ENCODE measurements at regions not wholly inside any gene's neighbourhood (a gene's known extent, or its start where the extent isn't known, plus 50 kb on each side); places are given as distances from the start of the nearest gene placed in this dataset.
"Not testable (repeated sequence)": the region's sequence is repeated elsewhere in the genome, so short reads cannot be mapped to it uniquely, and the experiment has no call there.

GRCh38 chr2:89833116-89833779, 1141.8 kb downstream of the RPIA start:
- DNase-seq = no peak
- Histone ChIP-seq H3K27ac (no peak overlapping the region), H3K4me3 (no peak overlapping the region), H3K27me3 (no peaks in the 10 kb centered on the region), H3K9me3 (peaks cover 0 to 45% (median 0%) of the 10 kb centered on the region in 3 donors), H3K4me1 (no peaks in the 10 kb centered on the region), H3K36me3 (replicated peaks in 1 of 2; ENCODE audit: insufficient read depth in 1 of 2, low read depth in 2 of 2) (no peaks in the 10 kb centered on the region)
- peak; percentile 62 for ATAC-seq
- 50 to 61% methylated on average over 12 of the region's 12 CpGs for WGBS, 2 donors
- TF ChIP-seq, protein P1, sequence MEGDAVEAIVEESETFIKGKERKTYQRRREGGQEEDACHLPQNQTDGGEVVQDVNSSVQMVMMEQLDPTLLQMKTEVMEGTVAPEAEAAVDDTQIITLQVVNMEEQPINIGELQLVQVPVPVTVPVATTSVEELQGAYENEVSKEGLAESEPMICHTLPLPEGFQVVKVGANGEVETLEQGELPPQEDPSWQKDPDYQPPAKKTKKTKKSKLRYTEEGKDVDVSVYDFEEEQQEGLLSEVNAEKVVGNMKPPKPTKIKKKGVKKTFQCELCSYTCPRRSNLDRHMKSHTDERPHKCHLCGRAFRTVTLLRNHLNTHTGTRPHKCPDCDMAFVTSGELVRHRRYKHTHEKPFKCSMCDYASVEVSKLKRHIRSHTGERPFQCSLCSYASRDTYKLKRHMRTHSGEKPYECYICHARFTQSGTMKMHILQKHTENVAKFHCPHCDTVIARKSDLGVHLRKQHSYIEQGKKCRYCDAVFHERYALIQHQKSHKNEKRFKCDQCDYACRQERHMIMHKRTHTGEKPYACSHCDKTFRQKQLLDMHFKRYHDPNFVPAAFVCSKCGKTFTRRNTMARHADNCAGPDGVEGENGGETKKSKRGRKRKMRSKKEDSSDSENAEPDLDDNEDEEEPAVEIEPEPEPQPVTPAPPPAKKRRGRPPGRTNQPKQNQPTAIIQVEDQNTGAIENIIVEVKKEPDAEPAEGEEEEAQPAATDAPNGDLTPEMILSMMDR (IDR thresholded peaks at IDR 0.05) = no peak
- TF ChIP-seq POLR2A (IDR thresholded peaks at IDR 0.05) = no peak
- intact Hi-C loops (cut with DNase I) = no loop called here

DNA sequence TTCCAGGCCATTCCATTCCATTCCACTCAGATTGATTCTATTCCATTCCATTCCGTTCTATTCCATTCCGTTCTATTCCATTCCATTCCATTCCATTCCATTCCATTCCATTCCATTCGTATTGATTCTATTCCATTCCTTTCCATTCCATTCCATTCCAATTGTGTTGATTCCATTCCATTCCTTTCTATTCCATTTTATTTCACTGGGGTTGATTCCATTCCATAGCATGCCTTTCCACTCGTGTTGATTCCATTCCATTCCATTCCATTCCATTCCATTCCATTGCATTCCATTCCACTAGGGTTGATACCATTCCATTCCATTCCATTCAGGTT, 1142.3 kb downstream of the RPIA start:
- Histone ChIP-seq H3K36me3 (replicated peaks in 1 of 2; ENCODE audit: insufficient read depth in 1 of 2, low read depth in 2 of 2) (no peaks in the 10 kb centered on the region), H3K27ac (no peak overlapping the region), H3K4me3 (no peak overlapping the region), H3K4me1 (no peaks in the 10 kb centered on the region), H3K9me3 (peaks cover 0 to 45% (median 0%) of the 10 kb centered on the region in 3 donors), H3K27me3 (no peaks in the 10 kb centered on the region)
- no peak for DNase-seq
- WGBS, 2 donors = 49 to 63% methylated on average over 4 of the region's 4 CpGs
- intact Hi-C loops (cut with DNase I) = no loop called here
- ATAC-seq = no peak
- TF ChIP-seq, protein P1 (IDR thresholded peaks at IDR 0.05) = no peak
- no peak for TF ChIP-seq POLR2A (IDR thresholded peaks at IDR 0.05)

- Histone ChIP-seq H3K4me3 (no peak overlapping the region), H3K36me3 (replicated peaks in 1 of 2; ENCODE audit: insufficient read depth in 1 of 2, low read depth in 2 of 2) (no peaks in the 10 kb centered on the region), H3K27me3 (no peaks in the 10 kb centered on the region), H3K4me1 (no peaks in the 10 kb centered on the region), H3K27ac (no peak overlapping the region), H3K9me3 (peaks cover 0 to 45% (median 0%) of the 10 kb centered on the region in 3 donors)
- no peak for ATAC-seq
- DNase-seq = no peak
- intact Hi-C loops (cut with DNase I) = no loop called here
- TF ChIP-seq POLR2A (IDR thresholded peaks at IDR 0.05) = no peak
- WGBS, 2 donors = 45 to 48% methylated on average over 7 of the region's 7 CpGs
These were observed 1142.8 kb downstream of the RPIA start for GRCh38 chr2:89834306-89834705.

DNA sequence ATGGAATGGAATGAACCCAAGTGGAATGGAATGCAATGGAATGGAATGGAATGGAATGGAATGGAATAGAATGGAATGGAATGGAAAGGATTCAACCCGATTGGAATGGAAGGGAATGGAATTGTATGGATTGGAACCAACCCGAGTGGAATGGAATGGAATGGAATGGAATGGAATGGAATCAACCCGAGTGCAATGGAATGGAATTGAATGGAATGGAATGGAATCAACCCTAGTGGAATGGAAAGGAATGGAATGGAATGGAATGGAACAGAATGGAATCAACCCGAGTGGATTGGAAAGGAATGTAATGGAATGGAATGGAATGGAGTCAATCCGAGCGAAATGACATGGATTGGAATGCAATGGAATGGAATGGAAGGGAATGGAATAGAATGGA, 1144.9 kb downstream of the RPIA start:
- DNase-seq; H3K27me3 ChIP-seq; H3K36me3 ChIP-seq (replicated peaks in 1 of 2; ENCODE audit: insufficient read depth in 1 of 2, low read depth in 2 of 2); H3K4me1 ChIP-seq; intact Hi-C loops (cut with DNase I); H3K27ac ChIP-seq; H3K4me3 ChIP-seq: not testable (repeated sequence)
- peaks cover 0 to 35% (median 3%) of the 10 kb centered on the region in 3 donors for H3K9me3 ChIP-seq
- 48 to 51% methylated on average over 6 of the region's 6 CpGs for WGBS, 2 donors
- peak; percentile 72 for ATAC-seq

DNA sequence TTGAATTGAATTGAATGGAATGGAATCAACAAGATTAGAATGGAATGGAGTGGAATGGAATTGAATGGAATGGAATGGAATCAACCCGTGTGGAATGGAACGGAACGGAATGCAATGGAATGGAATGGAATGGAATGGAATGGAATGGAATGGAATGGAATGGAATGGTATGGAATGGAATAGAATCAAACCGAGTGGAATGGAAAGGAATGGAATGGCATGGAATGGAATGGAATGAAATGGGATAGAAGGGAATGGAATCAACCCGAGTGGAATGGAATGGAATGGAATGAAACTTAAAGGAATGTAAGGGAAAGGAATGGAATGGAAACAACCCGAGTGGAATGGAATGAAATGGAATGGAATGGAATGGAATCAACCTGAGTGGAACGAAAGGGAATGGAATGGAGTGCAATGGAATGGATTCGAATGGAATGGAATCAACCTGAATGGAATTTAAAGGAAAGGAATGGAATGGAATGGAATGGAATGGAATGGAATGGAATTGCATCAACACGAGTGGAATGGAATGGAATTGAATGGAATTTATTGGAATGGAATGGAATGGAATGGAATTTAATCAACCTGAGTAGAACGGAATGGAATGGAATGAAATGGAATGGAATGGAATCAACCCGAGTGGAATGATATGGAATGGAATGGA, 1146.6 kb downstream of the RPIA start:
- H3K36me3 ChIP-seq (replicated peaks in 1 of 2; ENCODE audit: insufficient read depth in 1 of 2, low read depth in 2 of 2) = no peaks in the 10 kb centered on the region
- WGBS, 2 donors = 41 to 48% methylated on average over 11 of the region's 11 CpGs

GRCh38 chr2:89840175-89840574, 1148.7 kb downstream of the RPIA start:
- H3K4me3 ChIP-seq; intact Hi-C loops (cut with DNase I); H3K27ac ChIP-seq; H3K4me1 ChIP-seq; H3K36me3 ChIP-seq (replicated peaks in 1 of 2; ENCODE audit: insufficient read depth in 1 of 2, low read depth in 2 of 2); DNase-seq; H3K27me3 ChIP-seq: not testable (repeated sequence)
- ATAC-seq = peak; percentile 39
- 50 to 53% methylated on average over 9 of the region's 9 CpGs for WGBS, 2 donors
- peaks cover 0 to 12% (median 3%) of the 10 kb centered on the region in 3 donors for H3K9me3 ChIP-seq

More for the DNA sequence above, 1146.6 kb downstream of the RPIA start:
- intact Hi-C loops (cut with DNase I) = no loop called here
- H3K27me3 ChIP-seq = no peaks in the 10 kb centered on the region
- peaks cover 0 to 18% (median 3%) of the 10 kb centered on the region in 3 donors for H3K9me3 ChIP-seq
- TF ChIP-seq, protein P1 (IDR thresholded peaks at IDR 0.05) = no peak
- no peak for TF ChIP-seq POLR2A (IDR thresholded peaks at IDR 0.05)
- no peak overlapping the region for H3K4me3 ChIP-seq
- no peak for DNase-seq
- no peak overlapping the region for H3K27ac ChIP-seq
- no peaks in the 10 kb centered on the region for H3K4me1 ChIP-seq
- peak; percentile 45 for ATAC-seq

GRCh38 chr2:89840781-89841475, 1149.5 kb downstream of the RPIA start:
- intact Hi-C loops (cut with DNase I); H3K4me1 ChIP-seq; H3K36me3 ChIP-seq (replicated peaks in 1 of 2; ENCODE audit: insufficient read depth in 1 of 2, low read depth in 2 of 2); H3K27ac ChIP-seq; DNase-seq; H3K27me3 ChIP-seq; H3K9me3 ChIP-seq; H3K4me3 ChIP-seq: not testable (repeated sequence)
- peak; percentile 52 for ATAC-seq
- WGBS, 2 donors = 36 to 40% methylated on average over 10 of the region's 10 CpGs

Measured in body of pancreas (tissue), 4 donors.